Heart right ventricle (tissue), 16 donors: ENCODE measurements at regions not wholly inside any gene's neighbourhood (a gene's known extent, or its start where the extent isn't known, plus 50 kb on each side); places are given as distances from the start of the nearest gene placed in this dataset.

ENCODE experiments used
- ATAC-seq, 8 donors: fragments of 200-7000 bp; cut with Tn5 transposase; one replicate each; pipeline ENCODE4 v1.9.1; 2020; ENCODE audit warnings: mild to moderate bottlenecking in 8 of 8, moderate library complexity in 8 of 8, moderate number of reproducible peaks in 1 of 8
- DNase-seq, 2 donors: peaks; one replicate each; pipeline ENCODE4 v3.0.0-alpha.2; 2020
- H3K27ac ChIP-seq, 10 donors: fragments of 200-600 bp; sonication (generic) in 2 of 10; one replicate each; pipeline versions ENCODE4 v1.5.0 to v1.8.0; 2020 to 2022; ENCODE audit warnings: mild to moderate bottlenecking in 3 of 10
- H3K27me3 ChIP-seq, 7 donors: fragments of 200-600 bp; one replicate each; pipeline ENCODE4 v1.8.0; 2021 to 2022; ENCODE audit warnings: mild to moderate bottlenecking in 2 of 7
- H3K36me3 ChIP-seq, 9 donors: fragments of 200-600 bp; sonication (generic) in 1 of 9; one replicate each; pipeline versions ENCODE4 v1.5.0 to v1.8.0; 2020 to 2022; ENCODE audit warnings: mild to moderate bottlenecking in 2 of 9
- H3K4me1 ChIP-seq, 9 donors: fragments of 200-600 bp; sonication (generic) in 1 of 9; one replicate each; pipeline versions ENCODE4 v1.5.0 to v1.8.0; 2020 to 2022; ENCODE audit warnings: mild to moderate bottlenecking in 4 of 9
- H3K4me3 ChIP-seq, 10 donors: fragments of 200-600 bp; sonication (generic) in 2 of 10; one replicate each; pipeline versions ENCODE4 v1.5.0 to v1.8.0; 2020 to 2022; ENCODE audit warnings: mild to moderate bottlenecking in 7 of 10, moderate library complexity in 2 of 10
- H3K9me3 ChIP-seq, 11 donors: fragments of 200-600 bp in 10 of 11; sonication (generic) in 2 of 11; one replicate each; pipeline versions ENCODE4 v1.5.0 to v1.8.0; 2013 to 2022; ENCODE audit warnings: mild to moderate bottlenecking in 2 of 11, control low read depth in 1 of 11, moderate library complexity in 1 of 11
- WGBS, 2 donors: extraction: QIAGEN DNeasy Blood & Tissue Kit; methylation state at CpG; one replicate each; pipeline ENCODE4 v1.1.7; 2013; ENCODE audit warnings: inconsistent platforms in 1 of 2; 5-methylcytosine and 5-hydroxymethylcytosine counted together
- intact Hi-C, 10 donors: fragments of 100-400 bp; cut with DNase I; formaldehyde crosslinking; loops; one replicate each; pipeline versions ENCODE4 v1.11.1 to v1.14.2; 2022
- TF ChIP-seq, protein P1 (sequence below), 9 donors: fragments of 200-600 bp; sonication (generic) in 2 of 9; IDR thresholded peaks; one replicate each; pipeline versions ENCODE4 v1.5.0 to v1.8.0; 2021 to 2022; ENCODE audit warnings: antibody characterized with exemption in 9 of 9, mild to moderate bottlenecking in 5 of 9, moderate library complexity in 1 of 9
- donor health status: Arrhythmogenic right ventricular cardiomyopathy.
- donor health status: ischemic (EF 13 %, LVEDD 7.1; RV severe dilation, severe dysfunction).
- donor health status: healthy with polysubstance abuse.
- donor health status: DM: no; HTN: yes; CAD: no.
- donor health status: DM: no; HTN: no; CAD: no.
- donor health status: ischemic (EF 25% LVEDD 6.9; RV normal size, moderate dysfunction).
- donor health status: ischemic (EF 25% LVEDD 5.7; RV mildly dilated, moderate dysfunction).
- donor health status: healthy.
- donor health status: DM: yes; HTN: yes; CAD: no.
- donor health status: Ischemic cardiomyopathy.
- donor health status: ischemic (EF 35%, LVEDD 5.7; RV mildly dilated, moderate dysfunction).
- donor health status: nonischemic (EF 11% LVEDD 7.7; RV severe dilation, severe dysfunction).
- donor health status: DM: yes; HTN: yes; CAD: no.
- donor health status: PGD.
- donor health status: ischemic (EF 29% LVEDD 5.4; RV normal size, mild dysfunction).
- donor health status: nonischemic (EF 23%, LVEDD 6.1; RV moderate dilation, normal function).

DNA sequence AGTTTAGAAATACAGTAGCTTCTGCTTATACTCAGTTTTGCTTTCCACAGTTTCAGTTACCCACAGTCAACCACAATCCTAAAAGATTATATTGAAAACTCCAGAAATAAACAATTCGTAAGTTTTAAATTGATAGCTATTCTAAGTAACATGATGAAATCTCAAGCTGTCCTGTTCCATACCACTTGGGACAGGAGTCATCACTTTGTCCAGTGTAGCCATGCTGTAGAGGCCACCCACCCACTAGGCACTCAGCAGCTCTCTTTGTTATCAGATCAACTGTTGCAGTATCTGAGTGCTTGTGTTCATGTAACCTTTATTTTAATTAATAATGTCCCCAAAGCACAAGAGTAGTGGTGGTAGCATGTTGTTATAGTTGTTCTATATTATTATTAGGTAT lies 117.5 kb upstream of the IQCM start:
- no peak overlapping the region for H3K27ac ChIP-seq
- H3K9me3 ChIP-seq: no peaks in the 10 kb centered on the region
- intact Hi-C loops: no loop called here
- 7 to 41% methylated on average over 1 of the region's 1 CpG for WGBS, 2 donors
- H3K27me3 ChIP-seq: no peaks in the 10 kb centered on the region
- DNase-seq: no peak
- peaks cover 0 to 9% (median 0%) of the 10 kb centered on the region in 9 donors for H3K4me1 ChIP-seq
- H3K36me3 ChIP-seq: no peaks in the 10 kb centered on the region
- TF ChIP-seq, protein P1, sequence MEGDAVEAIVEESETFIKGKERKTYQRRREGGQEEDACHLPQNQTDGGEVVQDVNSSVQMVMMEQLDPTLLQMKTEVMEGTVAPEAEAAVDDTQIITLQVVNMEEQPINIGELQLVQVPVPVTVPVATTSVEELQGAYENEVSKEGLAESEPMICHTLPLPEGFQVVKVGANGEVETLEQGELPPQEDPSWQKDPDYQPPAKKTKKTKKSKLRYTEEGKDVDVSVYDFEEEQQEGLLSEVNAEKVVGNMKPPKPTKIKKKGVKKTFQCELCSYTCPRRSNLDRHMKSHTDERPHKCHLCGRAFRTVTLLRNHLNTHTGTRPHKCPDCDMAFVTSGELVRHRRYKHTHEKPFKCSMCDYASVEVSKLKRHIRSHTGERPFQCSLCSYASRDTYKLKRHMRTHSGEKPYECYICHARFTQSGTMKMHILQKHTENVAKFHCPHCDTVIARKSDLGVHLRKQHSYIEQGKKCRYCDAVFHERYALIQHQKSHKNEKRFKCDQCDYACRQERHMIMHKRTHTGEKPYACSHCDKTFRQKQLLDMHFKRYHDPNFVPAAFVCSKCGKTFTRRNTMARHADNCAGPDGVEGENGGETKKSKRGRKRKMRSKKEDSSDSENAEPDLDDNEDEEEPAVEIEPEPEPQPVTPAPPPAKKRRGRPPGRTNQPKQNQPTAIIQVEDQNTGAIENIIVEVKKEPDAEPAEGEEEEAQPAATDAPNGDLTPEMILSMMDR (IDR thresholded peaks at IDR 0.05): no peak
- no peak overlapping the region for H3K4me3 ChIP-seq
- ATAC-seq: no peak

DNA sequence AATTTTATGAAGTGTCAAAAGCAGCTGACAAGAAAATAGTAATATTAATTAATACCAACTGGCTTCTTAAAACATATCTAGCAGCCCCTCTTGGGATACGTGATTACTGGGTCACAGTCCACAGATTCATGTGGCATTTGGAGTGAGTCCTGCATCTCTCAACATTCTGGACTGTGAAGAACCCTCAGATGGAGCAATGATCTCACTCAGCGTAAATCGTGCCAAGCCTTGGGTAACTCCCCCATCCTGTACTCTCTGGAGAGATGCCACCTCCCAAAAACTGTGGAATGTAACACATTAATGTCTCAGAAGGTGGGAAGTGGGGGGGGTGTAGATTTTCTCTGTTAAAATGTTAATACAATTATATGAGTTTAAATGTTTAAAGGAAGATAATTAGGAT lies 118.2 kb upstream of the IQCM start:
- Histone ChIP-seq H3K9me3 (peaks cover 0 to under 1% (median 0%) of the 10 kb centered on the region in 11 donors), H3K27me3 (no peaks in the 10 kb centered on the region), H3K4me3 (no peak overlapping the region), H3K27ac (no peak overlapping the region), H3K36me3 (no peaks in the 10 kb centered on the region), H3K4me1 (peaks cover 0 to 9% (median 0%) of the 10 kb centered on the region in 9 donors)
- DNase-seq (peak in 1 of 2 donors; percentile 6), ATAC-seq (peak in 3 of 8 donors; percentile 50 to 71 (median 69))
- WGBS, 2 donors: 28 to 29% methylated on average over 3 of the region's 3 CpGs
- TF ChIP-seq, protein P1 (IDR thresholded peaks at IDR 0.05): no peak
- intact Hi-C loops: no loop called here

DNA sequence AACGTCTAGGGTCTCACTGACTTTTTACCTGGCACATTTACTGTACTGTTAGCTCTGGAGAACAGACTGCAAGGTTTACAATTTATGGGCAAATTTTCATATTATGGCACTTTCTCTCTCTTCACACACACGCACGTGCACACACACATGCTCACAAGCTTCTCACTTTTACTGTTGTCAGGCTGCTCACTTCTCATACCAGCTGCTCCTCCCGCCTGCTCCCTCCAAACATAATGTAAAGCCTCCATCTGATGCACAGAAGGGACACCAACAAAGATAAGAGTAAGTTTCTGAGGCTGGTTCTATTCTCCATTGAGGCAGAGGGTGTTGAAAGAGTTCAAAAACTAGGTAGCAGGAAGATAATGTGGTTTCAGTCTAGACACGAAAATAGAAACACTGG lies 128.9 kb upstream of the DCLK2 start:
- Histone ChIP-seq H3K36me3 (no peaks in the 10 kb centered on the region), H3K27me3 (no peaks in the 10 kb centered on the region), H3K27ac (no peak overlapping the region), H3K4me1 (no peaks in the 10 kb centered on the region), H3K4me3 (no peak overlapping the region), H3K9me3 (no peaks in the 10 kb centered on the region)
- DNase-seq (no peak), ATAC-seq (no peak)
- TF ChIP-seq, protein P1 (IDR thresholded peaks at IDR 0.05): no peak
- intact Hi-C loops: no loop called here
- WGBS, 2 donors: 63 to 70% methylated on average over 5 of the region's 5 CpGs

DNA sequence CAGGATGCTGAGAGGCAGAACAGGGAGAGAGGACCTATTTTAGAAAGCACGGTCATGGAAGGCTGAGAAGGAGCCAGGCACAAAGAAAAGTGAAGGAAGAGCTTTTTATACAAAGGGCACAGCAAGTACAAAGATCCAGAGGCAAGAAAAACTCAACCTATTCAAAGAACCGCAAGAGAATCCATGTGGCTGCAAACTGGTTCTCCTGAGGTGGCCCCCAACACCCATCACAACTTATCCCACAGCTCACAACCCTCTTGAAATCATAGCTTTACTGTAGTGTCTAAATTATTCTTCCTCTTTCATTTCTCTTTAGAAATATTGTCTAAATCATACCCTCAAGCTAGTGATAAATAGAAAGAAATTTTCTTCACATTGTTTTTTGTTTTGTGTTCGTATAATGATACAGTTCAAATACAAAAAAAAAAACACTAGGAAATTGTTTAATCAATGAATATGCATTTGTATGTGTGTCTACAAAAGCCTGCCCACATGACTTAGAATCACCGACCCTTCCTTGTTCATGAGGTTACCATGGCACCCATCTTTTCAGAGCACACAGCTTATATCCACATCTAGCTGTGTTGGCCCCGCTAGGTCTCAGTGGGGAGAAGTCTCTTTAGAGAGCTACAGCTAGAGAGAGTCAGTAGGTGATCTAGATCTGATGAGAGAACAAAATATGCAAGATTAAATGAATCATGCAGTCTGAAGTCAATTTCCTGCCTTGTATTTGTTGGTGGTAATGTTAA lies 126.9 kb upstream of the DCLK2 start:
- 86 to 88% methylated on average over 5 of the region's 5 CpGs for WGBS, 2 donors
- no peak overlapping the region for H3K27ac ChIP-seq
- H3K4me1 ChIP-seq: no peaks in the 10 kb centered on the region
- H3K36me3 ChIP-seq: no peaks in the 10 kb centered on the region
- ATAC-seq (no peak), DNase-seq (no peak)
- H3K4me3 ChIP-seq: no peak overlapping the region
- no peaks in the 10 kb centered on the region for H3K27me3 ChIP-seq
- TF ChIP-seq, protein P1 (IDR thresholded peaks at IDR 0.05): no peak
- intact Hi-C loops: no loop called here
- H3K9me3 ChIP-seq: no peaks in the 10 kb centered on the region
